ENCODE measurements at regions not wholly inside any gene's neighbourhood (a gene's known extent, or its start where the extent isn't known, plus 50 kb on each side); places are given as distances from the start of the nearest gene placed in this dataset.
"Not testable (repeated sequence)": the region's sequence is repeated elsewhere in the genome, so short reads cannot be mapped to it uniquely, and the experiment has no call there.

GRCh38 chr2:66186537-66186936 is 248.4 kb upstream of the MEIS1 start:
- DNase-seq, result no peak
- ATAC-seq, result no peak
- Histone ChIP-seq H3K36me3 (no peaks in the 10 kb centered on the region), H3K27me3 (no peaks in the 10 kb centered on the region), H3K4me3 (no peak overlapping the region), H3K9me3 (no peaks in the 10 kb centered on the region), H3K27ac (no peak overlapping the region), H3K4me1 (peaks cover 5% of the 10 kb centered on the region)
- no peak for TF ChIP-seq CTCF (IDR thresholded peaks at IDR 0.05)
- intact Hi-C loops (cut with DNase I), result no loop called here

DNA sequence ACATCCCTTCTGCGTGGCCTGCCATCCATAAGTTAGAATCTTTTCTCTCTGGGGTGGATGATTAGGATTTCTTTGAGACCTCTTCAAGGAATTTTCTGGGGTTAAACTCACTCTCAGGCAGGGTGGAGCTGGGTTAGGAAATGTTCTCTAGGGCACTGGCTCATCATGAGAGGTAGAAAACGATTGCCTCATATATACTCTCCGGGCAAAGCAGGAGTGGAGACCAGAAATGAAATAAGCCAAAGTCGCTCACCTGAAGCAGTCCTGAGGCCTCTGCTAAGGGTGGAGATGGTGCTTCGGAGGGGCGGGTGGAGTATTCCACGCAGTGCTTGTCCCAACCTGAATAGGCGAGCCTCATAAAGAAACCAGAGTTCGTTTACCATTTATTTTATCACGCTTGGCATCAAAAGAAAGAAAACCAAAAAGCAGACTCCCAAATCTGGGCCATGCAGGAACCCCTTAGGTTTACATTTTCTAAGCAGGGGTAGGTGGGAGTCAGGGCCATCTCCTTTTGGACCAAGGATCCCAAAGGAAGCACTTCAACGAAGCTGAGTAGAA is 249.3 kb upstream of the MEIS1 start:
- intact Hi-C loops (cut with DNase I), result no loop called here
- no peak for ATAC-seq
- no peaks in the 10 kb centered on the region for H3K9me3 ChIP-seq
- H3K4me1 ChIP-seq, result peaks cover 5% of the 10 kb centered on the region
- no peak for DNase-seq
- TF ChIP-seq CTCF (IDR thresholded peaks at IDR 0.05), result no peak
- no peaks in the 10 kb centered on the region for H3K27me3 ChIP-seq
- no peaks in the 10 kb centered on the region for H3K36me3 ChIP-seq
- no peak overlapping the region for H3K4me3 ChIP-seq
- H3K27ac ChIP-seq, result no peak overlapping the region

- H3K36me3 ChIP-seq; H3K27ac ChIP-seq; H3K4me1 ChIP-seq; DNase-seq; intact Hi-C loops (cut with DNase I); H3K4me3 ChIP-seq; H3K9me3 ChIP-seq; ATAC-seq; H3K27me3 ChIP-seq: not testable (repeated sequence)
Observed at GRCh38 chr2:66177128-66177796, 257.7 kb upstream of the MEIS1 start.

- H3K9me3 ChIP-seq, result no peaks in the 10 kb centered on the region
- no peak overlapping the region for H3K4me3 ChIP-seq
- H3K27me3 ChIP-seq, result no peaks in the 10 kb centered on the region
- intact Hi-C loops (cut with DNase I), result no loop called here
- no peak for TF ChIP-seq CTCF (IDR thresholded peaks at IDR 0.05)
- ATAC-seq, result no peak
- DNase-seq, result no peak
- H3K36me3 ChIP-seq, result no peaks in the 10 kb centered on the region
- no peaks in the 10 kb centered on the region for H3K4me1 ChIP-seq
- no peak overlapping the region for H3K27ac ChIP-seq
Observed at GRCh38 chr2:66174491-66174890, 260.4 kb upstream of the MEIS1 start.

- H3K4me1 ChIP-seq, result no peaks in the 10 kb centered on the region
- intact Hi-C loops (cut with DNase I), result no loop called here
Observed at GRCh38 chr2:66173645-66174044, 261.3 kb upstream of the MEIS1 start.

More at GRCh38 chr2:66173645-66174044, 261.3 kb upstream of the MEIS1 start:
- no peak for DNase-seq
- Histone ChIP-seq H3K27me3 (no peaks in the 10 kb centered on the region), H3K27ac (no peak overlapping the region), H3K4me3 (no peak overlapping the region), H3K9me3 (no peaks in the 10 kb centered on the region), H3K36me3 (no peaks in the 10 kb centered on the region)
- no peak for TF ChIP-seq CTCF (IDR thresholded peaks at IDR 0.05)
- no peak for ATAC-seq

Data from upper lobe of right lung (tissue), 1 donor.